ENCODE measurements at regions not wholly inside any gene's neighbourhood (a gene's known extent, or its start where the extent isn't known, plus 50 kb on each side); places are given as distances from the start of the nearest gene placed in this dataset.

DNA sequence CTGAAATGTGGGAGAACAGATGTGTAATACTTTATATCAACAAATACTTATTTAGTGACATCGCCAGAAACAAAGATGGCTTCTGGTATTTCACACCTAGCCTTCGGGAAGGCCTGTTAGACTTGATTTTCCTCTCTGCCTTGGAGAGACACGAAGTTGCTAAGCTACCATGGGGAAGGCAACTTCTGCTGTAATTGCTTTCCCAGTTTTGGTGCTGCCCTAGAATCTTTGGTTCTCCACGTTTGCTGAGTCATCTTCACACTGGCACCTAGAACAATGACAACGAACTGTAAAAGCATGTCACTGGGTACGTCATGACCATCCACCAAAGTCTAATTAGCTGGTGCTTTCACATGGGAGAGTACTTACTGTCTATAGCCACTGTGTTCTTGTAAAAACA, 58.7 kb upstream of the ACTR3 start:
- TF ChIP-seq SIRT6 (IDR thresholded peaks at IDR 0.05; ENCODE audit: low read depth, low read length) (no peak), CHD4 (IDR thresholded peaks at IDR 0.05; ENCODE audit: insufficient read depth, insufficient replicate concordance, low read depth, low read length, poor library complexity, severe bottlenecking) (no peak), JUNB (CRISPR knock-in tag; conservative IDR thresholded peaks at IDR 0.05) (no peak)
- TF ChIP-seq, protein P1, sequence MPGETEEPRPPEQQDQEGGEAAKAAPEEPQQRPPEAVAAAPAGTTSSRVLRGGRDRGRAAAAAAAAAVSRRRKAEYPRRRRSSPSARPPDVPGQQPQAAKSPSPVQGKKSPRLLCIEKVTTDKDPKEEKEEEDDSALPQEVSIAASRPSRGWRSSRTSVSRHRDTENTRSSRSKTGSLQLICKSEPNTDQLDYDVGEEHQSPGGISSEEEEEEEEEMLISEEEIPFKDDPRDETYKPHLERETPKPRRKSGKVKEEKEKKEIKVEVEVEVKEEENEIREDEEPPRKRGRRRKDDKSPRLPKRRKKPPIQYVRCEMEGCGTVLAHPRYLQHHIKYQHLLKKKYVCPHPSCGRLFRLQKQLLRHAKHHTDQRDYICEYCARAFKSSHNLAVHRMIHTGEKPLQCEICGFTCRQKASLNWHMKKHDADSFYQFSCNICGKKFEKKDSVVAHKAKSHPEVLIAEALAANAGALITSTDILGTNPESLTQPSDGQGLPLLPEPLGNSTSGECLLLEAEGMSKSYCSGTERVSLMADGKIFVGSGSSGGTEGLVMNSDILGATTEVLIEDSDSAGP (CRISPR knock-in tag; IDR thresholded peaks at IDR 0.05), result no peak
